Kidney (tissue), 10 donors: ENCODE measurements at regions not wholly inside any gene's neighbourhood (a gene's known extent, or its start where the extent isn't known, plus 50 kb on each side); places are given as distances from the start of the nearest gene placed in this dataset.
"Not testable (repeated sequence)": the region's sequence is repeated elsewhere in the genome, so short reads cannot be mapped to it uniquely, and the experiment has no call there.

ENCODE experiments used
- DNase-seq, 5 donors: peaks; one replicate each; pipeline ENCODE4 v3.0.0-alpha.2; 2013 to 2020
- FAIRE-seq: peaks from 2 replicates; lab custom pipeline; 2012; peaks lifted over from hg19 to GRCh38; lab: Jason Lieb, UNC
- H3K27ac ChIP-seq, 2 donors: one replicate each; pipeline ENCODE4 v1.7.0; 2013; ENCODE audit warnings: low read depth in 2 of 2, low read length in 2 of 2, inconsistent platforms in 1 of 2
- H3K27me3 ChIP-seq: one replicate; pipeline ENCODE4 v1.7.1; 2013; ENCODE audit warnings: low read length, inconsistent platforms; ENCODE audit not compliant: control insufficient read depth, insufficient read depth
- H3K36me3 ChIP-seq, 3 donors: one replicate each; pipeline versions ENCODE4 v1.7.0 to v1.7.1; 2013; ENCODE audit warnings: low read length in 3 of 3, control low read depth in 1 of 3, inconsistent platforms in 1 of 3; ENCODE audit not compliant: insufficient read depth in 3 of 3, control insufficient read depth in 2 of 3
- H3K4me1 ChIP-seq, 3 donors: one replicate each; pipeline versions ENCODE4 v1.7.0 to v1.7.1; 2013; ENCODE audit warnings: low read length in 3 of 3, inconsistent platforms in 1 of 3, low read depth in 1 of 3; ENCODE audit not compliant: control insufficient read depth in 2 of 3, insufficient read depth in 2 of 3
- H3K4me3 ChIP-seq, 3 donors: one replicate each; pipeline versions ENCODE4 v1.7.0 to v1.8.1; 2013; ENCODE audit warnings: low read length in 3 of 3, control low read depth in 1 of 3, inconsistent platforms in 1 of 3
- H3K9ac ChIP-seq, 3 donors: one replicate each; pipeline versions ENCODE4 v1.7.0 to v1.7.1; 2013; ENCODE audit warnings: low read length in 3 of 3, control low read depth in 1 of 3, inconsistent platforms in 1 of 3
- H3K9me3 ChIP-seq, 3 donors: one replicate each; pipeline versions ENCODE4 v1.7.0 to v1.7.1; 2013; ENCODE audit warnings: low read length in 3 of 3, control low read depth in 1 of 3, inconsistent platforms in 1 of 3; ENCODE audit not compliant: control insufficient read depth in 2 of 3, insufficient read depth in 1 of 3
- intact Hi-C: fragments of 100-400 bp; cut with DNase I; formaldehyde crosslinking; loops from one replicate; pipeline ENCODE4 v1.11.1; 2022
- donor health status: control.
- donor health status: control.
- donor health status: DM: yes; HTN: yes; CAD: no.
- donor health status: Normal renal cell carcinoma (clear cell type).

DNA sequence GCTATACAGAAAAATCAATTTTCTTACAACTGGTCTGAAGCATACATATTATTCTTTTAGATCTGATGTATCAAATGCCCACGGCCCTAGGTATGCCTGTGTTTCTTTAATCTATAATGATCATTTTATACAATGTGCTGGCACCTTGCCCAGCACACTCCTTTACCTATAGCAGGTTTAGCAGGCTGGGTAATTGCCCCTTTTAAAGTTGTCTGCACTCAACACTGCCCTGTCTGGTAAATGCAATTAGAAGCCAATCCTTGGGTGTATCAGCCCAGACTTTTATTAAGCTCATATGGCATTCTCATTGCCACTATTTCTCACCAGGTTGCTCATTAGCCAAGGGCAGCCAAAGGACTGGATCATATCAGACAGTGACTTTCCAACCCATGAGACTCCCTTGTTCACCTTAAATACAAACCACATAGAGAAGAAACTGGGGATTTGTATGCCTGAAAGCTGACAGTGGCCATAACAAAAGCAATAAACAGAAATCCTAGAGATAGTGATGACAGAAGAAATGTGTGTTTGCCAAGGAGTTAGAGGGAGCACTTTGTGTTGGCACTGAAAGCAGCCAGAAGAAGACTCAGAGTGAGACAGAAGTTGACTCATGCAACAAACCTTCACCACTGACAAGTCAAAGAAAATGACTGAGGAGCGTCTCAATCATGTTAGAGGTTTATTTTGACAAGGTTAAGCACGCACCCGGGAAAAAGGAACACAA, 334.2 kb downstream of the SPATA31A7 start:
- H3K9ac ChIP-seq, intact Hi-C loops, FAIRE-seq, H3K27me3 ChIP-seq, H3K4me1 ChIP-seq, H3K4me3 ChIP-seq, DNase-seq, H3K9me3 ChIP-seq, H3K36me3 ChIP-seq, H3K27ac ChIP-seq: not testable (repeated sequence)

DNA sequence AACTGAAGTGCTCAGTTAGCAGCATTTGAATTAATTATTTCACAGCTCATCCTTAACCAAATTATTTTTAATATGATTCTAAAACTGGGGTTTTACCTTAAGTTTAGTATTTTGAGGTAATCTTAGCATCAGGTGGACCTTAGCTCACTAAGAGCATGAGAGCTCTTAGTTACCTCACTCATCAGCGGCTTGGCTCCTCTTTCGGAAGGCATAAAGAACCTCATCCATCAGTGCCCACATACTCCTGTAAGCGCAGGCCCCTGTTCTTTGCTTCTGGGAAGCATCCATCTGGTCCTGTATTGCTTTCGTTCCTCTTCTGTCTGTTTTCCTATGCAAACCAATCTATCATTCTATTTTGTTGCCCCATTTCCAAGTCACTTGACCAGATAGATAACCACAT, 335.8 kb downstream of the SPATA31A7 start:
- intact Hi-C loops, H3K27ac ChIP-seq, H3K36me3 ChIP-seq, H3K9ac ChIP-seq, H3K9me3 ChIP-seq, DNase-seq, H3K27me3 ChIP-seq, H3K4me3 ChIP-seq, FAIRE-seq, H3K4me1 ChIP-seq: not testable (repeated sequence)

DNA sequence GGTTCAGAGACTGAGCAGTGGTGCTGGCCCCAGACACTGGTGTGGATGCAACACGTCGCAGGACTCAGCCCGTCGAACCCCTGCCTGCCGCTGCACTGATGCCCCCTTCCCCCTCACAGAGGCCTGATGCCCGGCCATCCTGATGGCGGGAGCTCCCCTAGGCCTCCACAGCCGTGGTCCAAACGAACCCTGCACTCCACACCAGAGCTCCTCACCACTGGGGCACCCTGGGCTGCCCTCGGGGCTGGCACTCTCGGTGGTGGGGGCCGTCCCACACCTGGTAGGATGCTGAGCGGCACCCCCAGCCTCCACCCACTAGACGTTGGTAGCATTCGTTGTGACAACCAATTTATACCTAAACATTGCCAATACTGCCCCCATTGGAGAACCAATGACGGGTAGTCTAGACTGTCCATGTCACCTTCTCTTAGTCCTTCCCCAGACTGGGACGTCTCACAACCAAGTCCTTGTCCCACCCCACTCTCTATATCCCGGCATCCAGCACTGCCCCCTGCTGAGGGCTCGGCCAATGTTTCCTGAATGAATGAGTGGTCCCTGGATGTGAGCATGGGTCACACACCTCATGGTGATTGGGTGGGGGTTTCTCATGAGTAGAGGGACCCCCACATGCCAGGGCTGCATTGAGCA, 360.4 kb downstream of the SPATA31A7 start:
- H3K9ac ChIP-seq, H3K27me3 ChIP-seq, H3K4me3 ChIP-seq, H3K36me3 ChIP-seq, H3K9me3 ChIP-seq, H3K4me1 ChIP-seq, H3K27ac ChIP-seq, FAIRE-seq, intact Hi-C loops: not testable (repeated sequence)
- peak in 1 of 5 donors; percentile 7 for DNase-seq

DNA sequence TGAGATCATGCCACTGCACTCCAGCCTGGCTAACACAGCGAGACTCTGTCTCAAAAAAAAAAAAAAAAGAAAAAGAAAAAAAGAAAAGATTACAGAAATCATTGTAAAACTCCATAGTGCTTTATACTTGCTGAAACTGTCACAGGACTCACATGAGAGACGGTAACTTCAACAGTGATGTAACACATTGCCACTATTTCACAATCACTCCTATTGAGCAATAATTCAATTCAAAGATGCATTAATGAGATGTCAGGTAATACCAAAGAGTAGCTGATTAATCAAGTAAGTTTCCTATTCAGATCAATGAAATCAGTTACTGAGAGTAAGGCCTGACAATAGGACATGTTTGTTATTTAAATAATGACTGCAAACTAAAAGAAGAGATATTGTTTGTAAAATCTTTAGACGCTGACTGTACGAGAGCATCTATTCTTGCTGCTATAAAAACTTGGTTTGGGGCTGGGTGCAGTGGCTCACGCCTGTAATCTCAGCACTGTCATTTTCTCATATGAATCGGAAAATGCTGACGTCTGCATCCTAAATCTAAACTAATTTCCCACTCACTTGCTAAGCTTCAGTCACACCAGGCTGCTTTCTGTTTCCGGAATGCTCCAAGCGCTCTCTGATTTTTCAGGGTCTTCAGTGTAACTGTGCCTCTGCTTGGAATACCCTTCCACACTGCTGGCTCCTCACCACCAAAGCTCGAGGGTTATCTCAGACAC, 381.7 kb downstream of the SPATA31A7 start:
- H3K9me3 ChIP-seq, DNase-seq, H3K4me3 ChIP-seq, intact Hi-C loops, H3K27ac ChIP-seq, H3K4me1 ChIP-seq, H3K36me3 ChIP-seq, H3K9ac ChIP-seq, FAIRE-seq, H3K27me3 ChIP-seq: not testable (repeated sequence)

DNA sequence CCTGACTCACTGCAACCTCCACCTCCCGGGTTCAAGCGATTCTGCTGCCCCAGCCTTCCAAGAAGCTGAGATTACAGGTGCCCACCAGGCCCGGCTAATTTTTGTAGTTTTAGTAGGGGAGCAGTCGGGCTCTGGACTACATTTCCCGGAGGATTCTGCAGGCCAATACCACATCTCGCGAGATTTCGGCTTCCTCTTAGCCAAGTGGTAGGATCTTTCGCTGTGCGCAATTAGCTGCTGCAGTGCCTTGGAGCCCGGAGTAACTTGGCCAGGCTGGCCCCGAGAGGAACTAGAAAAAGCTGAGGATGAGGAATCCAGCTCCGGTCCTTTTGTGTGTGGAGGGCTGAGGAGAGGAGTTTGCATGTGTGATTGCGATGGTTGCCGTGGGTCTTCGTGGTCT, 382.5 kb downstream of the SPATA31A7 start:
- not testable (repeated sequence) for H3K36me3 ChIP-seq

DNA sequence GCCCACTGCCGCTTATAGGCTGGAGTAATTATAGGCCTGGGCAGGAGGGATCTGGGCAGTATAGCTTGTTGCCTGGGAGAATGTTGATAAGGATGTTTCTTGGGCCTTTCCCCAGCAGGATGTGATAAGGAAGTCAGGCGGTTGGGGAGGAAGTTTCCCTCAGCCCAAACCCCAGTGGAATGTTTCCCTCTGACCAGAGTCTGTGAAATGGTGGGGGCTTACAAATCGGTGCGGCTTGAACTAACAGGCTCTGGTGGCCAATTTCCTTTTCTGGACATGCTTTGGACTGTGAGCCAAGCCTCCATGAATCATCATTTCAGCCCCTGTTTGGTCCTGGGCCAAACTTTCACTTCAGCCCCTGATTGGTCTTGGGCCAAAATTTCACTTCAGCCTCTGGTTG, 383.6 kb downstream of the SPATA31A7 start:
- H3K36me3 ChIP-seq, DNase-seq, H3K4me3 ChIP-seq, H3K4me1 ChIP-seq, FAIRE-seq, intact Hi-C loops, H3K9ac ChIP-seq, H3K9me3 ChIP-seq, H3K27ac ChIP-seq, H3K27me3 ChIP-seq: not testable (repeated sequence)

More for the DNA sequence above, 382.5 kb downstream of the SPATA31A7 start:
- H3K9me3 ChIP-seq, intact Hi-C loops, H3K4me1 ChIP-seq, DNase-seq, FAIRE-seq, H3K27me3 ChIP-seq, H3K9ac ChIP-seq, H3K27ac ChIP-seq, H3K4me3 ChIP-seq: not testable (repeated sequence)
